HG02623 (cell line): ENCODE measurements at regions not wholly inside any gene's neighbourhood (a gene's known extent, or its start where the extent isn't known, plus 50 kb on each side); places are given as distances from the start of the nearest gene placed in this dataset.
"Not testable (repeated sequence)": the region's sequence is repeated elsewhere in the genome, so short reads cannot be mapped to it uniquely, and the experiment has no call there.

ENCODE experiments used
- ATAC-seq: cut with Tn5 transposase; IDR thresholded peaks from one replicate; pipeline ENCODE4 v1.9.1; 2021; ENCODE audit warnings: moderate library complexity; ENCODE audit not compliant: unreplicated experiment

DNA sequence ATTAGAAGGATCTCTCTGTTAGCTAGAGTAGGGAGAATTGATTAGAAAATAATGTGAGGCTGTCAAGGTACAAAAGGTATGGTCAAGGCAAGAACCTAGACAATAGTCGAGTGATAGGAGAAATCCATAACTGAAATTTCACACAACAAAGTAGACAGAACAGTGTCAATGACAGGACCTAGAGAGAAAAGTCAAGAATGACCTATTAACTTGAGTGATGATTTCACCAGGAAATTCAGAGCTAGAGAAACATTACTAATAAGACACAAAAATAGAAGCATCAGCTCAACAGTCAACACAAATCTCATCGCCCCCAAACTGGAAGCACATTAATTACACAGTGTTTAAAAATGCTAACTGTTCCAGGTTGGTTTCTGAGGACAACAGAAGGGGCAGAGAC, 532.4 kb downstream of the CDH10 start:
- no peak for ATAC-seq

DNA sequence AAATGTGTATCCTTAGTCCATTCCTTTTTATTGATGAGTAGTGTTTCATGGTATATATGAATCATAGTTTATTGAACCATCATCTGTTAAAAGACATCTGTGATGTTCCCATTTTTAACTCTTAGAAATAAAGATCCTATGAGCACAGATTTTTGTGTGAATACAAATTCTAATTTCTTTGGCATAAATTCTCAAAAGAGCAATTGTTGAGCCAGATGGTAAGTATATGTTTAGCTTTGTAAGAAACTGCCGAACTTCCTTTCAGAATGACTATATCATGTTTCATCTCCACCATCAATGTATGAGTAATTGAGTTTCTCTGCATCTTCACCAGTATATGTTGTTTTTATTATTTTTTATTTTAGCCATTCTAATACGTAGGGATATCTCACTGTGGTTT, 526.4 kb downstream of the CDH10 start:
- no peak for ATAC-seq

DNA sequence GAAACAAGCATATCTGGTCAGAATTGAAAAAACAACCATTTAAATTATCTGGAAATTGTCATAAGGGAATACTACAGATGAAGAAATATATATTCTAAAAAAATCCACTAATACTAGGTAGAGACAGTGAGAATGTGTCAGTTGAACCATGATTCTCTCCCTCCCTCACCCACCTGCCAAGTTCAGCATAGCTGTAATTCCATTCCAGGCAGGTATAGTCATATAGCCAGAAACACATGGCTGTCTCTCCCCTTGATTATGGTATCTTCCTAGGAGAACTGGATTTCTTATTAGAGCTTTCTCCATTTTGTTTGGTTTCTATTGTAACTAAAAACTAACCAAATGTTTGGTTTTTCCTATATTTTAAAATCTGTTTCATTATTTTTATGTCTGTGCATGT, 509.2 kb downstream of the CDH10 start:
- ATAC-seq, result no peak

DNA sequence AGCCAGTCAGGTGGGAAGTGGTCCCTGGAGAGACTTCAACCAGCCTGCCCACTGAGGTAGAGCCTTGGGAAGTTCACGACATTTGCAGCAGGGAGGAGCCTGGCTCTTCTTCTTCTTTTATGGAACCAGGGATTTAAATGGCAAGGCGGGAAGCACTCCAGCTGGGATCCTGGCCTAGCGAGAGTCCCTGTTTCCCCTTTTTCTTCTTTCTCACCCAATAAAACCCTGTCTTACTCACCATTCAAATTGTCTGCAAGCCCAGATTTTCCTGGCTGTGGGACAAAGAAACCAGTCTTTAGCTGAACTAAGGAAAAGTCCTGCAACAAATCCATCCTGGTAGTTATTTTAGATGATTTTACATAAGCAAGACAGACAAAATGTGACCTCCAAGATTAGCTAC, 503.7 kb downstream of the CDH10 start:
- ATAC-seq, result no peak

DNA sequence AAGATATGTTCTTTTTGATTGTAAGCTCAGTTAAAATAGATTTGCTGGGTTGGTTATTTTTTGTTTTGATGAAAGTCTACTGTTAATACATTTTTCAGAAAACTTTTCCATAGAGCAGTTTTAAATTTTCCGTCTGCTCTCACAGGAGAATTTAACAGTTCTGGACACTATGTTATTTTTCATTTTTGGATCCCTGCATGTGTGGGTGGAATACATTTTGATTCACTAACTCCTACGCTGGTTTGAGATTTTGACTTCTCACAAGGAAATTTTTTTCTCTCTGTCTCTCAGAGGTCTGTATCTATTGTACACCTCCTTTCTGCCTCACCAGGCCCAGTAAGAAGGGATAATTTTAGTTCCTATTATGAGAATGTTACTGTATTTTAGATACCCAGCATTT, 502.4 kb downstream of the CDH10 start:
- ATAC-seq, result no peak

DNA sequence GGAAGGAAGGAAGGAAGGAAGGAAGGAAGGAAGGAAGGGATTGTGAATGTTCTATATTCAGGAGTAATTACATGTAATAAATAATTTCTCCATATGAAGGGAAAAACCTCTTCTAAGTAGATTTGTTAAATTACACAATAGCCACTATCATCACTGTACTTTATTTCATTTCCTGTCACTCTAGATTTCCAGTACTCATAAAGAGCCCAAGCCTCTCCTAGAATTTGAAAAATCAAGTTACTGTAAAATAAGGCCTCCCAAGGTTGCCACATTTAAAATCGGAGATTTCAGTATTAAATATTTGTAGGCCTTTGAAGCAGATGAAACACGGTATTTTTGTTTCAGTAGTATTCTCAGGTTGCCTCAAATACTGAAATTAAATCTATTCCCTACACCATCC, 499.0 kb downstream of the CDH10 start:
- ATAC-seq, result no peak

DNA sequence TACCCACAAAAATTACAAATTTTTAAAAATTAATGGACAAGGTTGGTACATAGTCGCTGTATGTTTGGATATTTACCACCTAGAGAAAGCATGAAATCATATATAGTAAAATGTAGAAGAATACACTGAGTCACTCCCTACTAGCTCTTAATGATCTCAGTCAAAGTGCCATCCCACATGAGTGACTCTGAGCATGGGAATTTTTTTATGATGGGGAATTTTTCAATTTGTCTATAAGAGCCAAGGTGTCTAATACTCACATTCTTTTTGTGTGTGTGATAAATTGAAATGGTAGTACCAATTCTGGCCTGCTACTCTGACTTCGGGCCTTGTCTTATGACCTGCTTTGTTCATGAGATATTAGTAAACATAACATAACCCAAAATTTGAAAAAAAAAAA, 483.2 kb downstream of the CDH10 start:
- ATAC-seq, result no peak

DNA sequence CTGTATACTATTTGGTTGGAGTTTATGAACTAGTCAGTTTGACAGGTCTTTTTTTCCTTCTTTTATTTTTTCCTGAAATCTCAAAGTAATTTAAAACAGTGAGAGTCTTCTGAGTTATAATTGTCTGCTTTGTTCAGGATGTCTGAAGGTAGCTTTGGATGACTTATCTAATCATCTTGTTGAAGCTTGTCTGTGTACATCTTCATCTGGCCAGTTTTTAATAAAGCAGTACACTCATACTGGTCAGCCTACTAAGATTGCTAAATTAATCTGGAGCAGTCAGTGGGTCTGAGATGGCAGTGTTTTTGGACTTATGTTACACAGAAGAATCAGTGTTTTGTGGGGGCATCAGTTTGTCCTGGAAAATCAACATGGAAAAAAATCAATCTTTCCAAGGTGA, 482.4 kb downstream of the CDH10 start:
- ATAC-seq, result no peak

DNA sequence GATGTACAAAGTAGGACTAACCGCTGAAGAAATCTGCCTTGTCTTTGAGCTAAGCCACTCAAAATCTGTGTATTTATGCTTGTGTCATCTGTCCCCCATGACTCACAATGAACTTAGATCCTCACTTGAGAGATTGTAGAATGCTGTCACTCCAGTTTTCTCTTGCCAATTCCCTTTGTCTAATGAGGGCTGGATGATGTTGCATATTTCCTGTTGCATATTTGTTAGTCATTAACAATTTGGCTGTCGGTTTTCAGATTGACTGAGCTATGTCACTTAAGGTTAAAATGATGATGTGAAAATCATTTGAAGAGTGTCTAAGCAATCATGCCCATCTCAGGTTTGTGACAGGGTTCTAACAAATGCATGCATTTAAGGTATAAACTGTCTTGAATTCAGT, 481.7 kb downstream of the CDH10 start:
- no peak for ATAC-seq

DNA sequence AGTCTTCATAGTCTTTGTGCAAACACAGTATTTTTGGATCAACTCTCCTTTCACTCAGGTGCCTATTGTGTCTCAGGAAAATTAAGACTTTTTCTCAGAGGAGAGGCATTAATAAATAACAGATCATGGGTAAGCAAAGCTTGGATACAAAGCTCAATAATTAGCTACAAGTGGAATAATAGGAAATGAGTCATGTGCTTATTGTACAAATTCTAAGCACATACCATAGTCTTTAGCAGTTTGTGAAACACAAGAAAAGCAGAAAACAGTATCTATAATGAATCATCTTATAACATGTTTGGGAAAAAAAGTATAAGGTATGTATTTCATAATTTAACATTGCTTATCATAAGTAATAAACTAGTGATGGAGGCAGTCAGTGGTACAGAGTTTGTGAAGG, 477.0 kb downstream of the CDH10 start:
- ATAC-seq, result no peak

DNA sequence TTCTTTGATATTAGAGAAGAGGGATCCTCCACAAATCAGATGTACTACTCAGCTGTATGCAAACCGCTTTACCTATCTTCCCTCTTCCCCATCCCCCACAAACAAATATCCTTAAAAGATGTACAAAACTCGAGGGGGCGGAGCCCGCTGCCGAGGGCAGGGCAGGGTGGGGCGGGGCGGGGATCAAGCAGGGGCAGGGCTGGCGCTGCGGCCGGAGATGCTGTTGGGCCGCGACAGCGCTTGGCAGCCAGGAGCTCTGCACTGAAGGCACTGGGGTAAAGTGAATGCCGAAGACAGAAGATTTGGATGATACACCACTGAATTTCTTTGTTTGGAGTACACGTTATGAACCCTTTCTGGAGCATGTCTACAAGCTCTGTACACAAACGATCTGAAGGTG, 474.8 kb downstream of the CDH10 start:
- no peak for ATAC-seq

DNA sequence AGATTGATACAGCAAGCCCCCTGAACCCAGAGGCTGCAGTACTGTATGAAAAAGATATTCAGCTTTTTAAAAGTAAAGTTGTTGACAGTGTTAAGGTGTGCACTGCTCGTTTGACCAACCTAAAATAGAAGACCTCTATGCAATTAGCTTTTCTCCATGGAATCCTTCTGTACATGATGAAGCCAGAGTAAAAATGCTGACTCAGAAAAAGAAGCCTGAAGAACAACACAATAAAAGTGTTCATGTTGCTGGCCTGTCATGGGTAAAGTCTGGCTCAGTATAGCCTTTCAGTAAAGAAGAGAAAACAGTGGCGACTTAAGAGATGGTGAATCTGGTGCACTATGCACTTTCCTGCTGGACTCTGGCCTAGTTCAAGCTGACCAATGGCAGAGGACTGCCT, 473.8 kb downstream of the CDH10 start:
- not testable (repeated sequence) for ATAC-seq

DNA sequence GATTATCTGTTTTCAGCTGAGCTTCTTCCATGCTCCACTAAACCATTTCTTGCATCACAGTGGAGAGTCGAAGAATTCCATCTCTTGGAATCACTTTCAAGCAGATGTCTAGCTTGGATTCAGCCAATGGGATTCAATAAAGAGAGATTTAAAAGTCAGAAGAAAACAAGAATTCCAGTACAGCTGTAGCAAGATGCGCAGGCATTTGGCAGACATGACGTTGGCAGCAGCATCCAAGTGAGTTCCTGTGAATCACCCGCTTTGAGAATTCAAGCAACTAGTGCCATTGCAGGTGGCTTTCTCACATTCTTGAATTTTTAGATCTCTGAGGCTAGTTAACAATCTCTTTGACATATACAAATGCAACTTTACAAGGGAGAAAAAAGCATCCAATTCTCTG, 467.0 kb downstream of the CDH10 start:
- ATAC-seq, result no peak

DNA sequence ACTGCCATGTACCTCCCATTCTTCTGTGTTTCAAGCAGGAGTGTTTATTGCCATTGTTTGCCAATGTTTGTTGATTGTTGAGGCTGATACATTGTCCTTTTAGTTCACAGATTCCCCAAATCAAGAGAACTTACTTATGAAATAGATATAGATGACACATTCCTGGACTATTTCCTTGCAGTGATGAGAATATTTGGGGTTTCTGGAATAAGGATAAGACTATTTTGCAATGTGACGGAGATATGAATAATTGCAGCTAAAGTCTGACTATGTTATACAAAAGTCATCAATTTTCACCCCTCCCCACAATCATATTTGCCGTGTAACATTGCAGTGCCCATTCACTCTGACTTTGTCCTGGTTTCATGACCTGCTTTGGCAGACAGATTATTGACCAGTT, 460.8 kb downstream of the CDH10 start:
- no peak for ATAC-seq

DNA sequence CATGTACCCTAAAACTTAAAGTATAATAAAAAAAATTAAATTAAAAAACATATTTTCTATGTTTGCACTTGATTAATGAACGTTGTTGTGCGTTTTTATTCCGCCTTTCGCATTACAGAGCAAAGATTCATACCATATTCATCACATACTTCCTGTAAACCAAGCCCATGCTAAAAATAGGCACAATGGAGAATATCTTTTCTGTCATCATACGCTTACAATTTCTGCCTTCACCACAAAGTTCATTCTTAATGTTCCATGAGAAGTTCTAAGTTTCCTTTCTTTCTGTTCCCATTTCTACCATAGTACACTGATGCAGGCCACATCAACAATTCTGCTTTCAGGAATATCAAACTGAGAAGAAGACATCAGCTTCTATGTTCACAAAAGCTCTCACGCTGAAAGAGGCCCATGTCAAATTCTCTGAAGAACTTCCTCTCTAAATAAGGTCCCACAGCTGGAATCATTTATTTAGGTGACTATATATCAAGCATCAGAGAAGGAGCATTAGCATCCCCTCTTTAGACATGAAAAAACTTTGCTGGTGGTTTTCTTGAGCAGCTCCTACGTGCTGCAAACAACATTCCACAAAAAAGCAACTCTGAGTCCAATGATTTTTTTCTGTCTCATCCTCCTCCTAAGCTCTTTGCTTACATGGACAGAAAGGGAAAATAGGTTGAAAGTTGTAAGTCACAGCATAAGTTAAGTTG, 456.4 kb downstream of the CDH10 start:
- no peak for ATAC-seq

DNA sequence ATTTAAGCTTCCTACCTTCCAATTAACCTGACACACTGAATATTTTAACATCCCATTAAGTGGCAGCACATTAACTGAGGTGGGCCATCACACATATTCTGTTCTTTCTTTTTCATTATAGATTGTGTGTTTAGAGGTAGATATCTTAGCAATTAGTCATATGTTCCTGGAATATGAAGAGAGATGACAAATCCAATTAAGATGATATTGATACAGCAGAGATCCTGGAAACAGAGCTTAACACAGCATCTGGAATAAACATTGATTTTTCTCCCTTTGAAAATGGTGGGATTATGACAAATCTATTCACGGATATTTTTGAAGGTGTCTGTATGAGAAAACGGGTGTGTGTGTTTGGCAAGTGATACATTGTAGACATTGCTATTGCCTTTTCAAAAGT, 448.0 kb downstream of the CDH10 start:
- no peak for ATAC-seq

DNA sequence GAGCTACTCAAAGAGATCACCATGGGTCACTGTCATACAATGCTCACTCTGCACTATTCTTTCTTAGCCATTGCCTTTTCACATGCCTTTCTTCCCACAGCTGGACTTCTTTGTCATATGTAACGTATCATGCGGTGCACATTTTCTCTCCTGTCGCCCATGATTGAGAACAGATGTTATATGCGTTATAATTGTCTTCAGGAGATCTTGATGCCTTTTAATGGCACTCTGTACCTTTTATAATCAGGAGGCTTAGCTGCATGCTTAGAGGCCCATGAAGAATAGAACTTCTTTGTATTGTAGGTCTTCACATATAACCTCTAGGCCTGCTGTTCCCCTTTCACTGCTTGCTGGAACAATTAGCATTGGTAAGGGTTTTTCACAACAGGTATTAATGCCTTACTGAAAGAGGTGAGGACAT, 436.1 kb downstream of the CDH10 start:
- no peak for ATAC-seq

DNA sequence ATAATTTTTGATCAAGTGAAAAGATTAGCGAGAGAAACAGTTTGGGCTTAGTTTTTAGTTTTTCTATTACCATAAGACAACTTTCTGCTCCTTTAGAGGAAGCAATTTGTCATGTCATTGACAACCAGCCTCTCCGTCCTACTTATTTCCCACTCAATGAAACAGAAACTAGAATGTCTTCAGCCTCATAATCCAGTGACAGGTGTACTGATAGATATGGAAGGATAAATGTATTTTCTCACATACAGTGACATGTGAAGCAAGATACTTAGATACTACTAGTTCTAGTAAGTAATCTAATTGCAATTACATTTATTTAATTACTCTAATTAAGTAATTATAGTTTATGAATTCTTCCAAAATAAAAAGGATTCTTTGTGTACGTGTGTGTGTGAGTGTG, 429.7 kb downstream of the CDH10 start:
- no peak for ATAC-seq

DNA sequence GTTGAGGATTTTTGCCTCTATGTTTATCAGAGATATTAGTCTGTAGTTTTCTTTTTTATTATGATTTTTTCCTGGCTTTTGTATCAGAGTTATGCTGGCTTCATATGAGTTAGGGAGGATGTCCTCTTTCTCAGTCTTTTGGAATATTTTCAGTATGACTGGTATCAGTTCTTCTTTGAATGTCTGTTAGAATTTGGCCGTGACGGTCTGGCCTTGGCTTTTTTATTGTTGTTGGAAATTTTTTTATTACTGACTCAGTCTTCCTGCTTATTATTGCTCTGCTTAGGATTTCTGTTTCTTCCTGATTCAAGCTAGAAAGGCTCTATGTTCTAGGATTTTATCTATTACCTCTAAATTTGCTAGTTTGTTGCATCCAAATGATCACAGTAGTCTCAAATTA, 421.9 kb downstream of the CDH10 start:
- no peak for ATAC-seq

DNA sequence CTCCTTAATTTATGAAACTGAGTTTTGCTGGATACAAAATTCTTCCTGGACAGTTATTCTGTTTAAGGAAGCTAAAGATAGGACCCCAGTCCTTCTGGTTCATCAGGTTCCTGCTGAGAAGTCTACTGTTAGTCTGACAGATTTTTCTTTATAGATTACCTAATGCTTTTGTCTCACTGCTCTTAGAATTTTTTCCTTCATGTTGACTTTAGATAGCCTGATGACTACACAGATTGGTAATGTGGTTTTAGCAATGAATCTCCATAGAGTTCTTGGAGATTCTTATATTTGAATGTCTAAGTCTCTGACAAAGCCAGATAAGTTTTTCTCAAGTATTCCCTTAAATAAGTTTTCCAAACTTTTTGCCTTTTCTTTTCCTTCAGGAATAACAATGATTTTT, 419.7 kb downstream of the CDH10 start:
- no peak for ATAC-seq

DNA sequence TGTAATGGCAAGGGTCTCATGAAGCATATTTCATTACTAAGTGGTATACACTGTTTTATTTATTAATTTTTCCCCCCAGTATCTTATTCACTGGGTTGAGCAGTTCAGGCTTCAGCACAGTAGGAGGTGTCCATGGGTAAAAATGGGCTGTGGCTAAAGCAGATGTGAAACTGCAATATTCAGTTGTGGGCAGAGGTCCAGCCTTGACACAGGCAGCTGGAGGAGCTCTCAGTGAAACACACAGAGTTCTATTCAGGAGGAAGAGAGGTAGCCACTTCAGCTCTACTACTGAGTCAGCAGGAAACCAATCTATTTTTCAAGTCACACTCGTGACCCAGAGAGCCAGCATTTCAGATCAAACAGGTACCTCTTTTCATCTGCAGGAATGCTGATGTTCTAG, 418.3 kb downstream of the CDH10 start:
- no peak for ATAC-seq

DNA sequence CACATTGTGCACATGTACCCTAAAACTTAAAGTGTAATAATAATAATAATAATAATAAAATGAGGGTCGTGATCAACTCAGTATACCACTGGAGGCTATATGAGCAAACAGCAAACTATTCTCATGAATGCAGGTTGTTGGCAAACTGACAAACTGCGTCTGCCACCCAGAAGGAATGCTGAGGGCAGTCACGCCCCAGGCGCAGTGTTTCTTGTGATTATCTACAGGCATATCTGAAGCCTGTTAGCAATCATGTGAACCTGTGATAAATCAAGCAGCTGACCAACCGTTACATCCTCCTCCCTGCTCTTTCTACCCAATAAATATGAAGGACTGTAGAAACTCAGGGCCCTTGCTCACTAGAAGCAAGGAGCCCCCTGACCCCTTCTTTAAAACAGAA, 416.9 kb downstream of the CDH10 start:
- ATAC-seq, result not testable (repeated sequence)

DNA sequence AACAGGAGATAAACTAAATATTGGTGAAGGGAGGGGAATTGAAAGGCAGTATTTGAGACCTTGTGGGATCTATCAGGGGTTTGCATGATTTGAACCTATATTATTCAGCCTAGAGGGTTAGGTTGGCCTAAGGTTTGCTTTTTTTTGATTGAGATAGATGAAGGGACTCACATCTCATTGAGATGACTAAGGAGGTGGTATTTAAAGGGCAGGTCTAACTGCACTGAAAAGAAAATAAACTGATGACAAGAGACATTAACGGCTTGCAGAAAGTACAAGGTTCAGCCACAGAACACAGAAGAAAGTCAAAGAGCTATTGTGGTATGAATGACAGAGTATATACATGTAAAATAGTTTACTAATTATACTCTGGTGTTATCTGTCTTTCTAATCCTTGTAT, 412.7 kb downstream of the CDH10 start:
- no peak for ATAC-seq
